HG02571 (cell line): ENCODE measurements at regions not wholly inside any gene's neighbourhood (a gene's known extent, or its start where the extent isn't known, plus 50 kb on each side); places are given as distances from the start of the nearest gene placed in this dataset.

Experiments used
- ATAC-seq: cut with Tn5 transposase; IDR thresholded peaks from one replicate; pipeline ENCODE4 v1.9.1; 2021; ENCODE audit warnings: mild to moderate bottlenecking, moderate library complexity; ENCODE audit not compliant: unreplicated experiment

DNA sequence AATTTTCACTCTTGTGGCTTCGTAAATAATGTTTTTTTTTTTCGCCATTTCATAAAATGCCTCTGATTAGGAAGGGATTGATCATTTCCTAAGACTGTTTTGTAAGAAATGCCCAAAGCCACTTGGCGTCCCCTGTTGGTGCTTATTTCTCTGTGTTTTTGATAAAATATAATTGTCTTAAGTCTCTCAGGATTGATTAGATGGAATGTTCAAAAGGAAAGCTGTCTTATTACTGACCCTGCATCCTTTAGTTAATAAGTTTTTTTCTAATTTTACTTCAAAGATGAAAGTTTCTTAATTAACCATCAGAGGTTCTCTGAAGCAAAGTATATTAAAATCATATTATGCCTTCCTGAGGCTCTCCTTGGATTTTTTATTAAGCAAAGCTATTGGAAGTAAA is 624.3 kb upstream of the TENM4 start:
- ATAC-seq: no peak

DNA sequence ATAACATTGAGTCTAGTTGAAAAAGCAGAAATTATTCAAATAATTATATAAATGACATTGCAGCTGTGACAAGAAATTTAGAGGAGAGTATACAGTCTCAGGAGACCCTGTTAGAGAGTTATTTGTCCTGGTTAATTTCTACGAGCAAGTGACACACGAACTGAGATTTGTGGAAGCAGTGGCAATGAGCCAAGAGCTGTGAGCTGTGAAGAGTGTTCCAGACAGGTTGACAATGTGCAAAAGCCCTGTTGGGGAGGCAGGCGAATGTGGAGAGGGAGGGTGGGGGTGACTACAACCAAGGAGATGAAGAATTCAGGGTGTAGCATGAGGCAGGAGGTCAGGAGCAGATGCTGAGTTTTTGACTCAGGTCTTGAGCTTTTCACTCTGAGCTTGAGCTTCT is 620.2 kb upstream of the TENM4 start:
- ATAC-seq: no peak

GRCh38 chr11:80054582-80055165 is 613.8 kb upstream of the TENM4 start:
- ATAC-seq: no peak

DNA sequence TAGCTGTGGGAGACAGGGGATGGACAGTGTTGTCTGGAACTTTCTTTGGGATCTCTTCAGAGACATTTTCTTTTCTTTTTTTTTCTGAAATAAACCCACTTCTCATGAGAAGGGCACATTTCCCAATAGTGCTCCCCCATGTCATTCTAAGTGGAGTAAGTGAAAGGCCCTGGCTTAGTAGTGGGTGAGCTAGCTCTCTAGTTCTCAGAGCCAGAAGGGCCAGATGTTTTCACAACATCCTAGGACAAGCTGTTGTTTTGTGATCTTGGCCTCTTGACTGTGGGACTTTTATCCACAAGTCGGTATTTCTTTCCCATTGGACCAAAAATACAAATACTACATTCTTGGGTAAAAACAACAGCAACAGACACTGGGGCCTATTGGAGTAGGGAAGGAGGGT is 607.7 kb upstream of the TENM4 start:
- ATAC-seq: no peak

- ATAC-seq: no peak
These were observed 600.5 kb upstream of the TENM4 start for GRCh38 chr11:80041136-80042000.

DNA sequence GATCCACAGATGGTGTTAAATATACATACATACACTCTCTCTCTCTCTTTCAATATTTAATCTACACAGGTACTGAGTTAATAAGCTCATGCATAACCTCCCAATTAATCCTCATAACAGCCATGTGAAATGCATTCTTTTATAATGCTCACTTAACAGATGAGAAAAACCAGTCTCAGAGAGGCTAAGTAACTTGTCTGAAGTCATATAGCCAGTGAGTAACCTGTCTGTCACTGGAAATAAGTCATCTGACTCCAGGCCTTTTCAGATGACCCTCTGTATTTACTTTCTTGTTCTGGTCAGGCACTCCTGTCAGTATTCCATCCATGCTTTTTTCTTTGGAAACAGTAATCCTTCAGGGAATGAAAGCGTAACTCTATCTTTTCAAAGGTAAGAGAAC is 594.0 kb upstream of the TENM4 start:
- no peak for ATAC-seq

DNA sequence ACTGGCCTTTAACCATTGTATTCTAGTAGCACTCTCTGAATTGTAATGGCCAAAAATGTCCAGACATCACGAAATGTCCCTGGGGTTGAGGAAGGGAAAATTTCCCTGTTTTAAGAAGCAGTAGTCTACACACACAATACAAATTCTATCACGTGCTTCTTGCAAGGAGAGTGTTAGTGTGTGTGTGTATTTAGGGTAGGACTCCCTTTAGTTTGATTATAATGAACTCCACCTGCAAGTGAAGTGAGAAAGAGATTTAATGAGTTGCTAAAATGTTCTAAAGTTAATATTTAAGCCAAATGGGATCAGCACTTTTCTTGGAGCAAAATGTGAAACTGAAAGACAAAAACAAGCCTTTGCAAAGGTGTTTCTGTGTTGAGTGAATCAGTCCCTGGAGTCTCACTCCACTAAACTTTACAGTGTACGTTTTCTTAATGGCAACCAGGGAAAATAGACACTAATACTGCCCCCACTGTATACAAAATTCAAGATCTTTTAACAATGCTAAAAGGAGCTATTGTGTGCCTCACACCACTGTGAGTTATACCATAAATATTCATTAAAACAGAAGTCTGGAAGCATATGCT is 590.3 kb upstream of the TENM4 start:
- no peak for ATAC-seq

GRCh38 chr11:80028998-80029397 is 588.2 kb upstream of the TENM4 start:
- no peak for ATAC-seq

GRCh38 chr11:80024119-80024518 is 583.3 kb upstream of the TENM4 start:
- no peak for ATAC-seq

- ATAC-seq: no peak
These were observed 582.6 kb upstream of the TENM4 start for GRCh38 chr11:80023386-80023785.

GRCh38 chr11:80010536-80010935 is 569.7 kb upstream of the TENM4 start:
- ATAC-seq: no peak

GRCh38 chr11:80009081-80009480 is 568.3 kb upstream of the TENM4 start:
- ATAC-seq: no peak

GRCh38 chr11:80007616-80008015 is 566.8 kb upstream of the TENM4 start:
- ATAC-seq: no peak

DNA sequence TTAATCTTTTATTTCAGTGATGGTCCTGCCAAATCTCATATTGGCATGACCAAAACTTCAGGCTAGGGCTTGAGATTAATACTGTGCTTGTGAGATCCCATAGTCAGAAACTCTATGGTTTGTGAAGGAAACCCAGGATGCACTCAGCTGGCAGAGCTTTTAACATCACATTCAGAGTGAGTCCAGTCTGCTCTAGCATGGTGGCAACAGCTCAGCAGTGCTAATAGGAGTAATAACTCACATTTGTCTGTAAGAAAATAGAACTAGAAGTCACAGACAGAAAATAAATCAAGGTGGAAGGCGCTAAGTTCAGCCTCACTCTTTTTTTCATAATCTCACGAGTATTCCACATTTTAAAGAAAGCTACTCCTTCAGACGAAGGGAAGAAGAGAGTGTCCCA is 549.3 kb upstream of the TENM4 start:
- ATAC-seq: no peak

DNA sequence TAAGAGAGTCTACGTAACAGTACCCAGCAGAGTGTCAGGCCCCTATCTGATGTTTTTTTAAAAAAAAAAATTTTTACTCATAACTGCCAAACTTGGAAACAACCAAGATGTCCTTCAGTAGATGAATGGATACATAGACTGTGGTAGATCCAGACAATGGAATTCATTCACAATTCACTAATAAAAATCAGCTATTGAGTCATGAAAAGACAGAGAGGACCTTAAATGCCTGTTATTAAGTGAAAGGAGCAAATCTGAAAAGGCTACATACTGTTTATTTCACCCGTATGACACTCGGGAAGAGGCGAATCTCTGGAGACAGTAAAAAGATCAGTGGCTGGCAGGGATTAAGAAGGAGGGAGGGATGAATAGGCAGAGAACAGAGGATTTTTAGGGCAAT is 541.4 kb upstream of the TENM4 start:
- ATAC-seq: no peak

- no peak for ATAC-seq
These were observed 540.1 kb upstream of the TENM4 start for GRCh38 chr11:79980916-79981315.

GRCh38 chr11:79973721-79974617 is 533.1 kb upstream of the TENM4 start:
- ATAC-seq: no peak

GRCh38 chr11:79971255-79971654 is 530.4 kb upstream of the TENM4 start:
- no peak for ATAC-seq

DNA sequence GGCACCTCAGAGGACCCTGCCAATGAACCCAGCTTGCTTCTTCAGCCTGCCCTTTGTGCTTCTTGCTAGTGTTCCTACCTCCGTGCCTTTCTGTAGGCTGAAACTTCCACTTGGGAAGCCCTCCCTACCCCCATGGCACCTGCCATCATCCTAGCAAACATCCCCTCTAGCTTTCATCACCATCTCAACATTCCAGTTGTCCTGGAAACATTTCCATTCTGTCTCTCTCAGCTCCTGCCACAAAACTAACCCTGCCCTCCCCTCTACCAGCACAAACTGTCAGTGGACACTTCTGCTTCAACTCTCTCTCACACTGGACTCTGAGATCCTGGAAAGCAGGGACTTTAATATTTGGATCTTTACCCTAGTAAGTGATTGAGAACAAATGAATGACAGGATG is 525.8 kb upstream of the TENM4 start:
- ATAC-seq: no peak

DNA sequence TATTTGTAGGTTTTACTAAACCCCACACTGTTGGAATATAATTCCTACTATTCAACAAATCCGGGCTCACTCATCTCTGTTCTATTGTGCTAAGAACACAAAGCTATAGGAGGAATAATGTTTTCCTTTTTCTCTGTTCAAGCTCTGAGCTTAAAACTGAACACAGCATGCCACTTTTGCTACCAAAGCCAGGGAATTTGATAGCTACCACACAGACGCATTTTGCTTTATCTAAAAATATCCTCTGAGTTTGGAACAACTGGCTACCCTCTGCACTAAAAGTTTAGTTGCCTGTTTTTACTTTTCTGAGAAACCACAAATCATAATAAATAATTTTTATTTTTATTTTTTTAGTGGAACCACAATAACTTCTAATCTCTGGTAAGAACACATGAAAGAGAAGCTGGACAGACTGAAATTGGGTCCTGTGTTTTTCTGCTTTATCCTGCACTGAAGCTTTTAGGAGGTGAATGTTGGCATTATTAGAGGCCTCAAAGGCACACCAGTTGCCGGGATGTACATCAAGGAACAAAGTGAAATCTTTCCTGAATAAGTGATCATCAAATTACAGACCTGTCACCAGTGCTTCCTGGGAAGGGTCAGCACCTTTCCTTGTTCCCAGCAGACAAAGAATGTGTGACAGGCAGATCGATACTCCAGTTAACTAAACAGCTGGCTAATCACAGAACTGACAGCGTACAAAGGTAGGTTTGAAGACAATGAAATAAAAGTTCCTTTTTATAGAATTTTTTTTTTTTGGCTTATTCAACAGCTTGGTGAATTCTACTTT is 523.2 kb upstream of the TENM4 start:
- no peak for ATAC-seq
